Choroid plexus epithelial cell (primary cell): ENCODE measurements at regions not wholly inside any gene's neighbourhood (a gene's known extent, or its start where the extent isn't known, plus 50 kb on each side); places are given as distances from the start of the nearest gene placed in this dataset.

Experiments
- DNase-seq: peaks from one replicate; pipeline ENCODE4 v3.0.0-alpha.2; 2010; ENCODE audit warnings: low read depth
- H3K4me3 ChIP-seq: 2 replicates; pipeline ENCODE4 v1.5.1; 2011; ENCODE audit warnings: low read depth, mild to moderate bottlenecking, control low read depth, low read length, moderate library complexity
- CTCF ChIP-seq: conservative IDR thresholded peaks from 2 replicates; pipeline ENCODE4 v1.5.1; 2011; ENCODE audit warnings: low read depth, mild to moderate bottlenecking, control low read depth, inconsistent platforms, low read length, moderate library complexity

DNA sequence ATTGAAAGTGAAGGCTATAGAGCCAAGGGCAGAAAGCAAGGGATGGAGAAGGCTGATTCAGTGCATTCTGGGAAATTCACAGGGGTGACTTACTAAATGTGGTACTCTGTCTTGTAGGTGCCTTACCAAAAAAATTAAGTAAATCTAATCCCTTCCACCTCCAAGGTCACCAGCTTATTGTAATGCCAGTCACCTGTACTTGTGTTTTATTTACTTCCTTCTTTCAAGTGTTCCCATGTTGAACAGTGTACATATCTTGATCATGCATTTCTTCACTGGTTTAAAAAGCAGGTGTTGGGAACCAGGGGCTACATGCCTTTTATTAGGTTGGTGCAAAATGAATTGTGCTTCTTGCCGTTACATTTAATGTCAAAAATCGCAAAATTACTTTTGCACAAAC lies 137.0 kb upstream of the ARHGAP28 start:
- DNase-seq: no peak
- no peak for TF ChIP-seq CTCF
- no peak overlapping the region for H3K4me3 ChIP-seq

DNA sequence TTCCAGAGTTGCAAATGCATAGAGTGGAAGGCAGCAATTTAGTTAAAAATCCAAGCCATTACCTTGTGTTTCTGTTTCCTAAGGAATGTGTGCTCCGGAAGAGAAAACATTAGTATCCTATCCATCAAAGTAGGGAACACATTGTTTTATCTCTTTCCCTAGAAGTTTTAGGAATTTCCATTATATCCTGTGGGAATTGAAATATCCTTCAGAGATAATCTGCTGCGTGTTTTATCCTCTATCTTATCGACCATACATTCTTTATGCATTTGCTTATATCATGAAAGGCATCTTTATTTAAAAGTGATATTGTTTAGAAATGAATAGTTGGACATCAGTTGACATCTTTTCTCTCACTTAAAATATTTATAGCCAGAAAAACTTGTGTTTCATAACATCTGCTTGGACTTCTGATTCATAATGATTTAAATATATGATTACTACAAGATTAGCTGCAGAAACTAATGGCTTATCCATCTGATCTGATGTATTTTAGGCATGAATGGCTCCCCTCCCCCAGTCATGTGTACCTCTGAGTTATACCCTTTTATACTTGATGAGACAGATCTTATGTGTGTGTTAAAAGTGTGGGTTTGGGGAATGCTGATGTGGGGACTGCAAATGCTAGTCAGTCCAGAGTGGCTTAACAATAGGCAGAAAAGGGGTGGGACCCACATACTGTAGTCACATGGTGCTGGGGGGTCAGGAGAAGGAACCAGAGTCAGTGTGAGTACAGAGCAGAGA lies 136.2 kb upstream of the ARHGAP28 start:
- TF ChIP-seq CTCF: no peak
- H3K4me3 ChIP-seq: no peak overlapping the region
- DNase-seq: no peak

GRCh38 chr18:6595666-6596065 lies 133.8 kb upstream of the ARHGAP28 start:
- no peak for TF ChIP-seq CTCF
- no peak overlapping the region for H3K4me3 ChIP-seq
- no peak for DNase-seq

DNA sequence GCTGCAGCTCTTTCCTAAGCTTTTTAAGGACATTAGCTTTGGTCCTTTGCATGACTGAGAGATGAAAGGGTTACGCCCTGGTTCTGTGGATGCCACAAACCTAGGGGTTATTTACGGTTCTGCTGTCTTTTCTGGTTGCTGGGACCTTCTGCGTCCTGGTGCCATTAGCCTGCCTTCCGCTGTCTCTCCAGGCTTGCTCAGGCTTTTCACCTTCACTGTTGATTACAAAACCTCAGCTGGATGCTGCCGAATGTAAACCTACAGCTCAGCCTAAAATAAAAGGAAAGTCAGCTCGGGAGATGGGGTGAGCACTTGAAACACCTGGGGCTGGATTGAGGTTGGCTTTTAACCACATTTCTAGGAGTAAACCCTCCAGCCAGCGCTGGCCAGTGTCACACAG lies 130.9 kb upstream of the ARHGAP28 start:
- DNase-seq: no peak

GRCh38 chr18:6600667-6601167 lies 128.8 kb upstream of the ARHGAP28 start:
- DNase-seq: no peak
- H3K4me3 ChIP-seq: no peak overlapping the region
- no peak for TF ChIP-seq CTCF

More for the DNA sequence above, 130.9 kb upstream of the ARHGAP28 start:
- no peak for TF ChIP-seq CTCF
- no peak overlapping the region for H3K4me3 ChIP-seq

DNA sequence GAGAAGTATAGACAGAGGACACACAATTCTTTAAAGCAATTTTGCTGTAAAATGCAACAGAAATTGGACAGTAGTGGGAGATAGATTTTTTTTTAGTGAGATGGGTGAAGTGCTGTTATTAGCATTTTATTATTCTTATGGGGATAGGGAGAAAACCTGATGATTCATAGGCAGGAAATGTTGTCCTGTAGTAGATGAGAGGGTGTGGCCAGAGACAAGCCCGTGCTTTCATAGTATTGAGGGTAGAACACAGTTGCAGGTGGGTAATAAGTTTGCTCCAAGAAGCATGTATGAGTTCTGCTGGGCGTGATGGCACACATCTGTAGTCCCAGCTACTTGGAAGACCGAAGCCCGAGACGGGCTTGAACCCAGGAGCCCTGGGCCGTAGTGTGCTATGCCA lies 128.3 kb upstream of the ARHGAP28 start:
- no peak overlapping the region for H3K4me3 ChIP-seq
- TF ChIP-seq CTCF: no peak
- peak; percentile 32 for DNase-seq

DNA sequence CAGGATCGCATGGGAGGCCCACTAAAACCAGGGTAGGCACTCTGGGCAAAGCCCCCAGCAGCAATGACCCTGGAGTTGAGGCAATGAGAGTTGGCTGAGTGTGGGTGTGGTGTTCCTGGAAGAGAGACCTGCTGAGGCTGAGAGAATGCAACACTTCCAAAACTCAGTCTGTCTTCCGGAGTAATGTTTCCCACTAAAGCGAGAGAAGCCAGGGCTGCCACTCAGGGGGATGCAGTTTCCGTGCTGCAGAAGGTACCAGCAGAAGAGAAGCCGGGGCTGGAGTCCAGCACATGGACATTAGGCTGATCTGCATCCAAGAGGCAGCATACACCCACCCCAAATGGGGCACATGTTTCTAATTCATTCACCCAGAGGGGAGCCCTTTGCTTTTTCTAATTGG lies 127.2 kb upstream of the ARHGAP28 start:
- no peak for DNase-seq
- no peak for TF ChIP-seq CTCF
- H3K4me3 ChIP-seq: no peak overlapping the region
